ENCODE measurements at regions not wholly inside any gene's neighbourhood (a gene's known extent, or its start where the extent isn't known, plus 50 kb on each side); places are given as distances from the start of the nearest gene placed in this dataset.

- no peak for TF ChIP-seq CTCF (conservative IDR thresholded peaks at IDR 0.05; ENCODE audit: low read length)
Measured at GRCh38 chr5:6904860-6905259, 191.6 kb downstream of the TENT4A start.

GRCh38 chr5:6905423-6905822 lies 192.2 kb downstream of the TENT4A start:
- Histone ChIP-seq H3K9me2 (ENCODE audit: insufficient read depth, low read length) (no peaks in the 10 kb centered on the region), H3K79me2 (ENCODE audit: insufficient read depth, low read depth, low read length) (no peaks in the 10 kb centered on the region), H3K4me1 (ENCODE audit: insufficient read depth, low read length, poor library complexity, severe bottlenecking) (no peaks in the 10 kb centered on the region), H3K27ac (ENCODE audit: low read depth, low read length, poor library complexity, severe bottlenecking) (no peak overlapping the region), H3K36me3 (ENCODE audit: insufficient read depth, low read length) (no peaks in the 10 kb centered on the region), H3K4me3 (ENCODE audit: low read depth, low read length, poor library complexity, severe bottlenecking) (no peak overlapping the region), H3K4me2 (ENCODE audit: low read length) (no peak overlapping the region), H2AFZ (ENCODE audit: low read length) (no peak overlapping the region), H4K20me1 (ENCODE audit: insufficient read depth, low read length) (no peaks in the 10 kb centered on the region), H3K9me3 (ENCODE audit: low read length) (no peaks in the 10 kb centered on the region)
- POLR2A ChIA-PET: no interaction called here
- TF ChIP-seq CTCF (conservative IDR thresholded peaks at IDR 0.05; ENCODE audit: low read length): no peak
- no peak for TF ChIP-seq EZH2phosphoT487 (IDR thresholded peaks at IDR 0.05; ENCODE audit: borderline replicate concordance, low read depth, low read length)
- intact Hi-C loops (cut with micrococcal nuclease; ENCODE audit: unreplicated experiment): no loop called here
- no TSS peak for BruUV-seq (replicated peaks)
- CTCF ChIA-PET (ENCODE audit: unreplicated experiment): no interaction called here
- DNase-seq (ENCODE audit: low spot score): no peak

More at GRCh38 chr5:6904860-6905259, 191.6 kb downstream of the TENT4A start:
- ChIA-PET POLR2A (interaction anchor here (0.8 kb wide), 1 partner anchor 12 kb away, joined by 4 read pairs; no protein-coding TSS in a partner anchor), CTCF (ENCODE audit: unreplicated experiment) (no interaction called here)
- intact Hi-C loops (cut with micrococcal nuclease; ENCODE audit: unreplicated experiment): no loop called here
- no TSS peak for BruUV-seq (replicated peaks)
- H4K20me1 ChIP-seq (ENCODE audit: insufficient read depth, low read length): no peaks in the 10 kb centered on the region
- H3K36me3 ChIP-seq (ENCODE audit: insufficient read depth, low read length): no peaks in the 10 kb centered on the region
- H3K9me3 ChIP-seq (ENCODE audit: low read length): no peaks in the 10 kb centered on the region
- H3K4me3 ChIP-seq (ENCODE audit: low read depth, low read length, poor library complexity, severe bottlenecking): no peak overlapping the region
- H2AFZ ChIP-seq (ENCODE audit: low read length): no peak overlapping the region
- no peak for DNase-seq (ENCODE audit: low spot score)
- no peaks in the 10 kb centered on the region for H3K79me2 ChIP-seq (ENCODE audit: insufficient read depth, low read depth, low read length)
- no peak overlapping the region for H3K4me2 ChIP-seq (ENCODE audit: low read length)
- no peak overlapping the region for H3K27ac ChIP-seq (ENCODE audit: low read depth, low read length, poor library complexity, severe bottlenecking)
- no peaks in the 10 kb centered on the region for H3K4me1 ChIP-seq (ENCODE audit: insufficient read depth, low read length, poor library complexity, severe bottlenecking)
- no peaks in the 10 kb centered on the region for H3K9me2 ChIP-seq (ENCODE audit: insufficient read depth, low read length)

- H3K79me2 ChIP-seq (ENCODE audit: insufficient read depth, low read depth, low read length): no peaks in the 10 kb centered on the region
- no peaks in the 10 kb centered on the region for H4K20me1 ChIP-seq (ENCODE audit: insufficient read depth, low read length)
- H3K4me3 ChIP-seq (ENCODE audit: low read depth, low read length, poor library complexity, severe bottlenecking): no peak overlapping the region
- DNase-seq (ENCODE audit: low spot score): no peak
- H2AFZ ChIP-seq (ENCODE audit: low read length): no peak overlapping the region
- POLR2A ChIA-PET: no interaction called here
- no peaks in the 10 kb centered on the region for H3K36me3 ChIP-seq (ENCODE audit: insufficient read depth, low read length)
- no peaks in the 10 kb centered on the region for H3K9me3 ChIP-seq (ENCODE audit: low read length)
- CTCF ChIA-PET (ENCODE audit: unreplicated experiment): no interaction called here
- H3K27ac ChIP-seq (ENCODE audit: low read depth, low read length, poor library complexity, severe bottlenecking): no peak overlapping the region
- no peaks in the 10 kb centered on the region for H3K4me1 ChIP-seq (ENCODE audit: insufficient read depth, low read length, poor library complexity, severe bottlenecking)
- intact Hi-C loops (cut with micrococcal nuclease; ENCODE audit: unreplicated experiment): no loop called here
- H3K4me2 ChIP-seq (ENCODE audit: low read length): no peak overlapping the region
- no peak for TF ChIP-seq CTCF (conservative IDR thresholded peaks at IDR 0.05; ENCODE audit: low read length)
- TF ChIP-seq EZH2phosphoT487 (IDR thresholded peaks at IDR 0.05; ENCODE audit: borderline replicate concordance, low read depth, low read length): no peak
- BruUV-seq (replicated peaks): no TSS peak
- no peaks in the 10 kb centered on the region for H3K9me2 ChIP-seq (ENCODE audit: insufficient read depth, low read length)
Measured at GRCh38 chr5:6905883-6906282, 192.7 kb downstream of the TENT4A start.
